ENCODE measurements at regions not wholly inside any gene's neighbourhood (a gene's known extent, or its start where the extent isn't known, plus 50 kb on each side); places are given as distances from the start of the nearest gene placed in this dataset.

GRCh38 chr5:44535621-44536020 is 146.4 kb upstream of the FGF10 start:
- H3K9me3 Mint-ChIP-seq, result peaks cover 6% of the 10 kb centered on the region
- no peak overlapping the region for H3K4me3 Mint-ChIP-seq
- ChIA-PET POLR2A (no interaction called here), CTCF (no interaction called here)
- peaks cover 6% of the 10 kb centered on the region for H3K4me1 Mint-ChIP-seq
- ATAC-seq, result no peak
- DNase-seq (ENCODE audit: low spot score), result no peak
- no peaks in the 10 kb centered on the region; the same call in 1 of the 2 replicates for H3K36me3 Mint-ChIP-seq
- no peak overlapping the region for H3K27ac Mint-ChIP-seq
- no peaks in the 10 kb centered on the region; the same call in 1 of the 2 replicates for H3K27me3 Mint-ChIP-seq (ENCODE audit: low read depth)
- TF ChIP-seq PRDM15 (CRISPR knock-in tag; IDR thresholded peaks at IDR 0.05) (no peak), ZNF263 (CRISPR knock-in tag; IDR thresholded peaks at IDR 0.05; ENCODE audit: low read depth) (no peak), MAX (CRISPR knock-in tag; IDR thresholded peaks at IDR 0.05) (no peak), FOXK1 (CRISPR knock-in tag; IDR thresholded peaks at IDR 0.05) (no peak), RELA (CRISPR knock-in tag; IDR thresholded peaks at IDR 0.05; ENCODE audit: borderline replicate concordance) (no peak), AFF4 (CRISPR knock-in tag; IDR thresholded peaks at IDR 0.05; ENCODE audit: borderline replicate concordance) (no peak), KAT7 (CRISPR knock-in tag; IDR thresholded peaks at IDR 0.05; ENCODE audit: borderline replicate concordance) (no peak), ZBTB21 (CRISPR knock-in tag; IDR thresholded peaks at IDR 0.05; ENCODE audit: borderline replicate concordance) (no peak), ATF1 (CRISPR knock-in tag; IDR thresholded peaks at IDR 0.05) (no peak), ZMAT4 (CRISPR knock-in tag; IDR thresholded peaks at IDR 0.05) (no peak), NFYB (CRISPR knock-in tag; conservative IDR thresholded peaks at IDR 0.05; ENCODE audit: low read depth) (no peak), ATF2 (CRISPR knock-in tag; IDR thresholded peaks at IDR 0.05; ENCODE audit: borderline replicate concordance, low read depth) (no peak), IRF1 (CRISPR knock-in tag; IDR thresholded peaks at IDR 0.05) (no peak), AR (CRISPR knock-in tag; IDR thresholded peaks at IDR 0.05) (no peak), ZNF281 (CRISPR knock-in tag; IDR thresholded peaks at IDR 0.05) (no peak), ZNF317 (CRISPR knock-in tag; IDR thresholded peaks at IDR 0.05; ENCODE audit: borderline replicate concordance, low read depth) (no peak), MLX (CRISPR knock-in tag; IDR thresholded peaks at IDR 0.05) (no peak), USF2 (CRISPR knock-in tag; IDR thresholded peaks at IDR 0.05) (no peak), JAZF1 (CRISPR knock-in tag; IDR thresholded peaks at IDR 0.05) (no peak)
